Right forelimb (tissue), 1 donor: ENCODE measurements at regions not wholly inside any gene's neighbourhood (a gene's known extent, or its start where the extent isn't known, plus 50 kb on each side); places are given as distances from the start of the nearest gene placed in this dataset.
"Not testable (repeated sequence)": the region's sequence is repeated elsewhere in the genome, so short reads cannot be mapped to it uniquely, and the experiment has no call there.

Experiments used
- DNase-seq: peaks from one replicate; pipeline ENCODE4 v3.0.0-alpha.2; 2018

DNA sequence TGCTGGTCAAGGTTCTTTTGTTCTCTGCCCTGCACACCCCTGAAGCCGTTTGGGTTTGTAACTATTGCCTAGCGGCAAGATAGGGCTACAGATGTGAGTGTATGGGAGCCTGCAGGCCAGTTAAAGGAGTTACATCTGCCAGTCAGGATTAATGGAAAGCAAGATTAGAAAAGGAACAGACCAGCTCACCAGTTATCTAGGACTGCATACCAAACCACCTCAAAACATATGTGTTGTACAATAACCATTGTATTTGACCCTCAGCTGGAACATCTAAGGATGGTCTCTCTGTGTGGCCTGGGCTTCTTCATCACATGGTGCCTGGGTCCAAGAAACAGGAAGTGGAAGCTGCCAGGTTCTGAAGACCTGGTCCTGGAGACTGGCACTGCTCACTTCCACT lies 52.5 kb upstream of the FBXO28 start:
- no peak for DNase-seq

GRCh38 chr1:224059897-224060427 lies 53.9 kb upstream of the FBXO28 start:
- no peak for DNase-seq

DNA sequence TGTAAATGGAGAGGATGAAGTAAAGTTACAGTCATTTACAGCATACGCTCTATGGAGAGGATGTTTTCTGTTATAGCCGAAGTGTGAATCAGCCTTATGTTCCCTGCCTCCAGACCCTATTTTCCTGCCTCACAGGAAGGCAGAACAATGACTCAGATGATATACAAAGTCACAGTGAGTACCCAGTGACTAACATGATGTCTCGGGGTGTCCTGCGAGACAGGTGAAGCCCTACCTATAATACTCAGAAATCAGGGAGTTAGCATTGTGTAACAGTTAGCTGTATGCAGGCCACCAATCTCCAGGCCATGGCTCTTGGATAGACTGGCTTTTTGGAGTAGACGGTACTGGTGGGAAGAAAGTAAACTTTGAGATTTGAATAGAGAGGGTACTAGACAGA lies 55.6 kb upstream of the FBXO28 start:
- DNase-seq: no peak

DNA sequence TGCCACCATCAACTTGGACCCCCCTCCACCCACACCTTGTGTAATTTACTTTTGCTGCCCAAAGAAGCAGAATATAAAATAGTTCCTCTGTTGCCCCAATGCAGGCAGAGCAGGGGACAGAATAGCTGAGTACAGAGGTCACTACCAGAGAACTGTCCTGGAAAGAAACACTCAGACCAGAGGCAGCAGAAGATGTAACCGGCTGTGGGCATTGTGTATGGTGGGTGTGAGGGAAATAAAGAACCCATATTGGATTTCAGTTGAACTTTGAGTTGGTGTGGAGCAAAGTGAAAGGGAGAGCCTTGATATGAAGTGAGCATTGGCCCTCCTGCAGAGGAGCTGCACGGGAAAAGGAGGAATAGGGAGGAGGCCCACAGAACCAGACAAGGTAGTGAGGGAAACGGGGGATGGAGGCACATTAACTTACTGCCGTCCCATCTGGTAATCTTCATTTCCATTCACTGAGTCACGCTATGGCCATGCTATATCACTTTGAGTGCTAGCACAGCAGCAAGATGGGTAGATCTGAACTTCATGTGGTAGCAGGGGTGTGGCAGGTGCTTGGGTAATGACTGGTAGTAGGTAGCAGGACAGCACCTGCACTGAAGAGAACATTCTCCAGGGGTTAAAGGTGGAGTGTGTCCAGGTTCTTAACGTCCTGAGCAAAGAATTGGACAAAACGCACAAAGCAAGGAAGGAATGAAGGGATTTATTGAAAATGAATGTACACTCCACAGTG lies 56.3 kb upstream of the FBXO28 start:
- no peak for DNase-seq

DNA sequence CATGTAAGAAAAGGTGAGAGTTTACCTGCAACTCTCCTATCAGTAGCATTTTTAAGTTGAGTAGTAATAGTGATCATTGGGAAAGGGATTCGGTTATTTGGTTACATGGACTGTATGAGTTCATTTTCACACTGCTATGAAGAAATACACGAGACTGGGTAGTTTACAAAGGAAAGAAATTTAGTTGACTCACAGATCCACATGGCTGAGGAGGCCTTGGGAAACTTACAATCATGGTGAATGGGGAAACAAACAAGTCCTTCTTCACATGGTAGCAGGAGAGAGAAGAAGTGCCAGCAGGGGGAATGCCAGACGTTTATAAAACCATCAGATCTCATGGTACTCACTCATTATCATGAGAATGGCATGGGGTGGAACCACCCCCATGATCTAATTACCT lies 59.3 kb upstream of the FBXO28 start:
- no peak for DNase-seq

DNA sequence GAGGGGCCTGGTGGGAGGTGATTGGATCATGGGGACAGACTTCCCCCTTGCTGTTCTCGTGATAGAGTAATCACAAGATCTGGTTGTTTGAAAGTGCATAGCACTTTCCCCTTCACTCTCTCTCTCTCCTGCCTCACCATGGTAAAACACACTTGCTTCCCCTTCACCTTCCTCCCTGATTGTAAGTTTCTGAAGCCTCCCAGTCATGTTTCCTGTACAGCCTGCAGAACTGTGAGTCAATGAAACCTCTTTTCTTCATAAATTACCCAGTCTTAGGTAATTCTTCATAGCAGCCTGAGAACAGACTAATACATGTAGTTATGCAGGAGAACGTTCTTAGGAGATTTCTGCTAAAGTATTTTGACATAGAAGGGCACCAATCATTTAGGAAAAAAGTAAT lies 59.9 kb upstream of the FBXO28 start:
- DNase-seq: no peak

GRCh38 chr1:224053456-224053855 lies 60.5 kb upstream of the FBXO28 start:
- DNase-seq: no peak

DNA sequence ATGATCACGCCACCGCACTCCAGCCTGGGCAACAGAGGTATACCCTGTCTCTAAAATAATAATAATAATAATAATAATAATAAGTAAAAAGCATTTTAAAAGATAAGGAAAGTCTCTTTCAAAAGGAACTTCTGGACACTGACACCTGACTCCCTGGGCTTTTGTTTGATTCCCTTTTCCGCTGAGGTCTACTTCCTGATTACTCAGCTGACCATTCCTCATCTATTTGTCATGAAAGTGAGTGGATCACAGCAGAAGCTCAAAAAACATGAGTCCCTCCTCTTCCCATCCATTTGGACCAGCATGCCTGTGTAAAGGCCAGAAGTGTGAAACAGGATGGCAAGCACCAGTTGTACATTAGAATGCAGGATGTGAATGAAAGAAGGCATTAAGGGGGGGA lies 61.1 kb upstream of the FBXO28 start:
- no peak for DNase-seq

DNA sequence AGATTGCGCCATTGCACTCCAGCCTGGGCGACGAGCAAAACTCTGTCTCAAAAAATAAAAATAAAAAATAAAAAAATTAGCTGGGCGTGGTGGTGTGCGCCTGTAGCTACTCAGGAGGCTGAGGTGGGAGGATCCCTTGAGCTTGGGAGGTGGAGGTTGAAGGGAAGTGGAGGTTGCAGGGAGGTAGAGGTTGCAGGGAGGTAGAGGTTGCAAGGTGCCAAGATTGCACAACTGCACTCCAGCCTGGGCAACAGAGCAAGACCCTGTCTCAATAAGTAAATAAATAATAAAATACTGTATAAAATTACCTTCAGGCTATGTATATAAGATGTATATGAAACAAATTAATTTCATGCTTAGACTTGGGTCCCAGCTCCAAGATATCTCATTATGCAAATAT lies 62.1 kb upstream of the FBXO28 start:
- DNase-seq: not testable (repeated sequence)

DNA sequence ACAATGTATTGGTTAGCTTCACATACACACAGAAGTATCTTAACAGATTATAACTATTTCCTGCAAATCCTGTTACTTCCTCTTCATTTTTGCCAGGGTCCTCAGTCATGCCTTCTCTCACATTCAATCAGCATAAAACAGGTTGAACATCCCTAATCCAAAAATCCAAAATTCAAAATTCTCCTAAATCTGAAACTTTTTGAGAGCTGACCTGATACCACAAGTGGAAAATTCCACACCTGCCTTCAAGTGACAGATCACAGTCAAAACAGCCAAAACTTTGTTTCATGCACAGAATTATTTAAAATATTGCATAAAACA lies 62.9 kb upstream of the FBXO28 start:
- DNase-seq: no peak

GRCh38 chr1:224047538-224047937 lies 66.4 kb upstream of the FBXO28 start:
- DNase-seq: no peak

GRCh38 chr1:224045556-224045955 lies 68.4 kb upstream of the FBXO28 start:
- DNase-seq: no peak

- no peak for DNase-seq
These were observed 69.5 kb upstream of the FBXO28 start for GRCh38 chr1:224044420-224044819.

DNA sequence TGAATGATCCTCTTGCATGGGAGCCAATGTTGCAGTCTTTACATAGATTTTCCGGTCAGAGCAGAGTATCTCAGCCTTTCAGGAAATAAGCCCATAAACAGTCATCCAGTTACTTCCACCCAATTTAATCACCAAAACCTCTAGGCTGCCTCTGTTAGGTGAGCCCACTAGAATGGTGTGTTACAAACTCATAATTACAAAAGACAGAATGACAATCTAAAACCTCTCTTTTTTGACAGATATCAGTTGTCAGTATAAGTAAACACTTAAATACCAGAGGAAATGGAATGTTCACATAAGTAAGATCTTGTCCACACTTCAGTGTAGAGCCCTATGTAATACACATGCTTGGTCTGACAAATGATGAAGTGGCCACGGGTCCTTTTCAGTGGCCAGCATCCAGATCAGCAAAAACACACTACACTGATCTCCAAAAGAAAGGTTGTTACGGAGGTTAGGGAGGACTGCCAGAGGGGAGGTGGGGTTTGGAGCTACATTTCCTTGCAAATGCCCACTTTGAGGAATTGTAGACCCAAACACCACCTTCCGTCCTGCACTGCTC lies 71.3 kb upstream of the FBXO28 start:
- no peak for DNase-seq

DNA sequence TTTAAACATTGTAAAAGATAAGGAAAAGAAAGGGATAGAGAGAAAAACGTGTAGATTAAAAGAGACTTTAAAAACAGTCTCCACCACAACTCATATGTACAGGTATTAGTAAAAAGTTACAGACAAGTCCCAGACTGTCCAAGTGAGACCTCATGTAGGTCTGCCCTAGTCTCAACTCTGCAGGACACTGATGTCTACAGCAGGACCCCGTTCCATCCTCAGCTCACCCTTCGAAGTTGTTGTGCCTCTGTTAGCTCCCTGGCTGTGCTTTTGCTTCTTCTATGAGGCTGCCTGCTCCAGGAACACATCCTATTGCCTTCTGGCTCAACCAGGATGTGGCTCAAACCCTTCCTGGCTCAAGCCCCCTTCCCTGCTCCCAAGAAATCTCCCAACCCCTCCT lies 72.9 kb upstream of the FBXO28 start:
- no peak for DNase-seq

- not testable (repeated sequence) for DNase-seq
These were observed 73.5 kb upstream of the FBXO28 start for GRCh38 chr1:224040423-224040822.

DNA sequence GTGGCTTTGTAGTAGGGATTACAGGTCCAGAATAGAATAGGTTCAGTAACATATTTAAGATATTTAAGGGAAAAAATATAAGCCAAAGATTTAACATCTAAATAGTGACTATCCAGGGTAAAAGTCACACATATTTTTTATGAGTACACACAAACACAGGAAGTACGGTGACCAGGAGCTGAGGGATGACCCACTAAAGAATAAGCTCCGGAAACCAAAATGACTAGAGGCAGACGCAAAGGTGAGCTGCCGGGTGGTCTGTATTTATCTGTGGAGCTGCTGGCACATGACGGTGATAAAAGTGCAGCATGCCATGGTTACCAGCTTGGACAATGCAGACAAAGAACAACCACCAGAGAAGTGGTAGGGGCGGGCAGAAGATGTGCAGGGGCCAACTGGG lies 73.9 kb upstream of the FBXO28 start:
- not testable (repeated sequence) for DNase-seq

- DNase-seq: not testable (repeated sequence)
These were observed 75.1 kb upstream of the FBXO28 start for GRCh38 chr1:224038832-224039231.

DNA sequence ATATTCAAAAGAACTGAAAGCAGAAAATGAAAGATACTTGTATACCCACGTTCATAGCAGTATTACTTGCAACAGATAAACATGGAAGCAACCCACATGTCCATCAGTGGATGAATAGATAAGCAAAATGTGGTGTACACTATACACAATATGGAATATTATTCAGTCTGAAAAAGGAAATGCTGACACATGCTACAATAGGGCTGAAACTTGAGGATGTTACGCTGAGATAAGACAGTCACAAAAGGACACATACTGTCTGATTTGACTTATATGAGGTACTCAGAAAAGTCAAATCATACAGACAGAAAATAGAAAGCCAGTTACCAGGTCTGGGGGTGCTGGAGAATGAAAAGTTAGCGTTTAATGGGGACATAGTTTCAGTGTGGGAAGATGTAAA lies 76.5 kb upstream of the FBXO28 start:
- not testable (repeated sequence) for DNase-seq

DNA sequence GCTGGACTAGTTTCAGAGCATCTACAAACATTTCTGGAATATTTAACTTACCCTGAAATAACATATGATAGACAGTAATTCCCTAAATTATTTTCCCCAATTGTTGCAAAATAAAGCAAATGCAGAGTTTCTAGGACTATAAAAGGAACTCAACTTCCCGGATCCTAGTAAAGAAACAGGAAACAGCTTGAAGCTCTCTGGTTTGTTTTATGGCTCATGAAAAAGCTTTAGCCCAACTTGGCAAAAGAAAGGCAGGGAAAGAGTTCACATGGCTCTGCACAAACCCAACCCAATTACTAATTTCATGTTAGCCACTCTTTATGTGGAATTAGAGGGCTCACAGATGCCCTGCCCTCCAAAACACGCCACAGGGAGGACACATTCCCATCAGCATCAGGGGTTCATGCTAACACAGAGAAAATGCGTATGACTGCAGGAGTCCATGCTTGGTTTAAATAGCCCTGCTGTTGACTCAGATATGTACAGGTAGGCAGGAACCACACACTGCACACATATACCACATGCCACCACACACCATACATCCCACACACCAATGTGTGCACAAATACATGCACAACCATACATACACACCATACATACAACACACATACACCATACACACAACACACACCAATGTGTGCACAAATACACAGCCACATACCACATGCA lies 81.2 kb upstream of the FBXO28 start:
- not testable (repeated sequence) for DNase-seq

- not testable (repeated sequence) for DNase-seq
These were observed 81.9 kb upstream of the FBXO28 start for GRCh38 chr1:224031986-224032385.

- not testable (repeated sequence) for DNase-seq
These were observed 83.7 kb upstream of the FBXO28 start for GRCh38 chr1:224030257-224030656.

DNA sequence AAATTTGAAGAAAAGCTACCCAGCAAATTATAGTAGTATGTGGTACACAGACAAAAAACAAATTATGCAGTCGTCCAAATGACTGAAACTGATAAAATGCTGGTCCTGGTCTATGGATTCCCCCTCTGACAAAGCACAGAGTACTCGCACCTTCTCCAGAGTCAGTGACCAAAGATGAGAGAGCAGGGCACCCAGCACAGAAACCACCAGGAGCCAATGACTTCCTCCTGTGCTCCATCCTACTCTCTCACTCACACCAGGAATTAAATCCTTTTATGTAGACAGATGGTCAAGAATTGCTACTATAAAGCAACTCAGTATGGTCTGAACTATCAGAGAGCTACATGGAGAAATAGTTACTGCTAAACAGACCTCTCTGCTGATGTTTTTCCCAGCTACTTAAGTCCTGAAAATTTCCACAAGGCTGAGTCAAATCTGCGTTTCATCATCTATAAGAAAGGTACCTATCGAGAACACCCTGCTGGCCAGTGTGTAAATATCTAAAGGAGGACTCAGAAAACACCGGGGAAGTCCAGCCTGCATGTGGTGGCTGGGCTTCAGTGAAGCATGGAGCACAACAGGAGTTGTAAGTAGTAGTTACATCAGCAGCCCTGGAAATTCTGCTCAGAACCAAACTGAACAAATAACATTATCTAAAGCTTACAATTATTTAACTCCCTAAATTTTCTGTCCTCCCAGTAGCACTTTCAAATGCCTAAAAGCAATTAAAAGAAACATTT lies 84.5 kb upstream of the FBXO28 start:
- DNase-seq: not testable (repeated sequence)
